Gastroesophageal sphincter (tissue), 4 donors: ENCODE measurements at regions not wholly inside any gene's neighbourhood (a gene's known extent, or its start where the extent isn't known, plus 50 kb on each side); places are given as distances from the start of the nearest gene placed in this dataset.
"Not testable (repeated sequence)": the region's sequence is repeated elsewhere in the genome, so short reads cannot be mapped to it uniquely, and the experiment has no call there.

ENCODE experiments used
- ATAC-seq: fragments of 150-250 bp; one replicate; pipeline ENCODE4 v1.9.1; 2016; ENCODE audit warnings: mild to moderate bottlenecking, moderate library complexity
- H3K27ac ChIP-seq, 4 donors: fragments of 200-600 bp; sonication (generic) in 3 of 4; 1 replicate in 3 of 4; 2 replicates in 1 of 4; pipeline ENCODE4 v1.5.1; 2016 to 2019
- H3K27me3 ChIP-seq: fragments of 200-600 bp; sonication (generic); one replicate; pipeline ENCODE4 v1.5.1; 2019
- H3K36me3 ChIP-seq, 2 donors: fragments of 200-600 bp; sonication (generic); one replicate each; pipeline ENCODE4 v1.5.1; 2019; ENCODE audit warnings: control low read depth in 1 of 2
- H3K4me1 ChIP-seq, 3 donors: fragments of 200-600 bp; sonication (generic); 1 replicate in 2 of 3; 2 replicates in 1 of 3; pipeline ENCODE4 v1.5.1; 2016 to 2019; ENCODE audit warnings: control low read depth in 2 of 3
- H3K4me3 ChIP-seq, 2 donors: fragments of 200-600 bp; sonication (generic); one replicate each; pipeline ENCODE4 v1.5.1; 2019; ENCODE audit warnings: mild to moderate bottlenecking in 1 of 2, moderate library complexity in 1 of 2
- H3K9me3 ChIP-seq, 3 donors: fragments of 200-600 bp; sonication (generic); one replicate each; pipeline ENCODE4 v1.5.1; 2017 to 2019; ENCODE audit warnings: control low read depth in 2 of 3
- EP300 ChIP-seq: sonication (generic); formaldehyde crosslinking; IDR thresholded peaks from one replicate; pipeline ENCODE4 v1.6.1; 2017; ENCODE audit warnings: antibody characterized with exemption, mild to moderate bottlenecking
- POLR2A ChIP-seq, 2 donors: fragments of 450-650 bp; IDR thresholded peaks; one replicate each; pipeline ENCODE4 v1.6.1; 2017; ENCODE audit warnings: antibody characterized with exemption in 2 of 2, mild to moderate bottlenecking in 2 of 2, moderate library complexity in 1 of 2
- POLR2AphosphoS5 ChIP-seq: sonication (generic); formaldehyde crosslinking; IDR thresholded peaks from one replicate; pipeline ENCODE4 v1.6.1; 2017; ENCODE audit warnings: antibody characterized with exemption
- WGBS, 2 donors: methylation state at CpG; one replicate each; pipeline ENCODE4 v1.1.5; 2018; ENCODE audit warnings: low coverage in 1 of 2; 5-methylcytosine and 5-hydroxymethylcytosine counted together
- TF ChIP-seq, protein P1 (sequence below), 4 experiments: fragments of 200-600 bp in 2 of 4; fragments of 450-650 bp in 2 of 4; sonication (generic) in 1 of 4; IDR thresholded peaks; one replicate each; pipeline ENCODE4 v1.5.1; 2017 to 2019; ENCODE audit warnings: antibody characterized with exemption in 4 of 4, mild to moderate bottlenecking in 2 of 4, moderate library complexity in 2 of 4

DNA sequence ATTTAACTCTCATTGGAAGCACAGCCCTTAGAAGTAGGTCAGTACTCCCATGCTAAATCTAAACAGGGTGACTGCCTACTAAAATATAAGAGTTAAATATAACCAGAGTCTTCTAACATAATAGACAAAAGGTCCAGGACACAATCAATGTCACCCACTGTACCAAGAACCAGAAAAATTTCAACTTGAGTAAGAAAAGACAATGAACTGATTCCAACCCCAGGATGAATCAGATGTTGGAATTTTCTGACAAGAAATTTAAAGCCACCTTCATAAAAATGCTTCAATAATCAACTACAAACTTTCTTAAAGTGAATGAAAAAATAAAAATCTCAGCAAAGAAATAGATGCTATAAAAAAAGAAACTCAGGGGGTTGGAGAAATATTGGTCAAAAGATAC lies 71.3 kb upstream of the NPAS2 start:
- no peak for ATAC-seq
- Histone ChIP-seq H3K4me1 (peaks cover 0 to 24% (median 8%) of the 10 kb centered on the region in 3 donors), H3K36me3 (no peaks in the 10 kb centered on the region), H3K9me3 (no peaks in the 10 kb centered on the region), H3K4me3 (no peak overlapping the region), H3K27ac (no peak overlapping the region), H3K27me3 (no peaks in the 10 kb centered on the region)
- no peak for TF ChIP-seq POLR2AphosphoS5
- TF ChIP-seq, protein P1, sequence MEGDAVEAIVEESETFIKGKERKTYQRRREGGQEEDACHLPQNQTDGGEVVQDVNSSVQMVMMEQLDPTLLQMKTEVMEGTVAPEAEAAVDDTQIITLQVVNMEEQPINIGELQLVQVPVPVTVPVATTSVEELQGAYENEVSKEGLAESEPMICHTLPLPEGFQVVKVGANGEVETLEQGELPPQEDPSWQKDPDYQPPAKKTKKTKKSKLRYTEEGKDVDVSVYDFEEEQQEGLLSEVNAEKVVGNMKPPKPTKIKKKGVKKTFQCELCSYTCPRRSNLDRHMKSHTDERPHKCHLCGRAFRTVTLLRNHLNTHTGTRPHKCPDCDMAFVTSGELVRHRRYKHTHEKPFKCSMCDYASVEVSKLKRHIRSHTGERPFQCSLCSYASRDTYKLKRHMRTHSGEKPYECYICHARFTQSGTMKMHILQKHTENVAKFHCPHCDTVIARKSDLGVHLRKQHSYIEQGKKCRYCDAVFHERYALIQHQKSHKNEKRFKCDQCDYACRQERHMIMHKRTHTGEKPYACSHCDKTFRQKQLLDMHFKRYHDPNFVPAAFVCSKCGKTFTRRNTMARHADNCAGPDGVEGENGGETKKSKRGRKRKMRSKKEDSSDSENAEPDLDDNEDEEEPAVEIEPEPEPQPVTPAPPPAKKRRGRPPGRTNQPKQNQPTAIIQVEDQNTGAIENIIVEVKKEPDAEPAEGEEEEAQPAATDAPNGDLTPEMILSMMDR (IDR thresholded peaks at IDR 0.05): no peak

DNA sequence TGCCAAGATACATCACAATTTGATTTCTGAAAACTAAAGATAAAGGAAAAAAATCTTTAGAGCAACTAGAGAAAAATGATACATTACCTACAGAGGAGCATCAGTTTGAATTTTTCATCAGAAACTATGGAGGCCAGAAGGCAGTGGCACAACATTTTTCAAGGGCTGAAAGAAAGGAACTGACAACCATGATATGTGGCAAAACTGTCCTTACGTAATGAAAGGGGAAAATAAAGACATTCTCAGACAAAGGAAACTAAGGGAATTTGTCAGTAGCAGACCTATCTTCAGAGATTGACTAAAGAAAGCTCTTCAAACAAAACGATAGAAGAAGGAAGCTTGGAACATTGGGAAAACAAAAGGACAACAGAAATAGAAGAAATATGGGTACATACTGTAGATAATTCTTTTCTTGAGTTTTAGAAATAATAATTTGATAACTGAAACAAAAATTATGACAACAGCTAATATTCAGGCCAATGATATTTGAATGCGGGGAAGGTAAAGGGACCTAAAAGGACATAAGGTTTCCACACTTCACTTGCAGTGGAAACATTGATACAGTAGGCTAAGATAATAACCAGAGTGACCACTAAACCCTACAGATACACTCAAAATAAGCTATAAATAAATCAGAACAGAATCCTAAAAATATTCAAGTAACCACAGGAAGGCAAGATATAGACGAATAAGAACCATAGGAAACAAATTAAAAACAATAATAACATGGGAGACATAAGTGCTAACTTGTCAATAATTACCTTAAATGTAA lies 70.0 kb upstream of the NPAS2 start:
- peaks cover 0 to 26% (median 8%) of the 10 kb centered on the region in 3 donors for H3K4me1 ChIP-seq
- no peaks in the 10 kb centered on the region for H3K36me3 ChIP-seq
- H3K9me3 ChIP-seq: no peaks in the 10 kb centered on the region
- WGBS, 2 donors: 85 to 86% methylated on average over 3 to 4 of the region's 4 CpGs
- H3K27ac ChIP-seq: no peak overlapping the region
- H3K27me3 ChIP-seq: no peaks in the 10 kb centered on the region
- no peak for TF ChIP-seq POLR2AphosphoS5
- no peak overlapping the region for H3K4me3 ChIP-seq
- ATAC-seq: no peak

DNA sequence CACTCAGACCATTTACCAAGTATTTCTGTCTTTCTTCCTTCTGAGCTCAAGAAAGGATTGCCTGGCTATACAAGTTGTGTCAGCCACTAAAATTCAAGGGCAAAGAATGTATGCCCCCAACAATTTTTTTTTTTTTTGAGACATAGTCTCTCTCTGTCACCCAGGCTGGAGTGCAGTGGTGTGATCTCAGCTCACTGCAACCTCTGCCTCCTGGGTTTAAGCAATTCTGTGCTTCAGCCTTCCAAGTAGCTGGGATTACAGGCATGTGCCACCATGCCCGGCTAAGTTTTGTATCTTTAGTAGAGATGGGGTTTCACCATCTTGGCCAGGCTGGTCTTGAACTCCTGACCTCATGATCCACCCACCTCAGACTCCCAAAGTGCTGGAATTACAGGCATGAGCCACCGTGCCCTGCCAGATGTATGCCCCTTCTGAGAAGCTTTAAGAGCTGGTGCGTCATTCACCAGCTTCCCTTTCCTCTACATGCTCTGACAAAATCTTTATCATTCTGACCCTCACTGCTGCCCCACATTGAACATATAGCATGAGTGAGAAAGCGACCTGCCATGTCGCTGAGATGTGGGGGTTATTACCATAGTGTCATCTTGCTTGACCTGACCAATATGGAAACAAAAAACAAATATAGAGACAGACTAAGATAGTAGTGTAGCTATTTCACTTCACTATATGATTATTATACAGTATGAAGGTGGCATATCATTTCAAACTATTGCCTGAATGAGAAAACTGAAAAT lies 67.9 kb upstream of the NPAS2 start:
- H3K36me3 ChIP-seq, H3K9me3 ChIP-seq, H3K27me3 ChIP-seq, H3K4me3 ChIP-seq, ATAC-seq: not testable (repeated sequence)
- Histone ChIP-seq H3K4me1 (peaks cover 0 to 30% (median 8%) of the 10 kb centered on the region in 3 donors), H3K27ac (peak overlapping the region in 1 of 4 donors; percentile 40)
- 84% methylated on average over 3 of the region's 5 CpGs; no CpG with 5 or more reads in 1 of the 2 donors for WGBS, 2 donors

DNA sequence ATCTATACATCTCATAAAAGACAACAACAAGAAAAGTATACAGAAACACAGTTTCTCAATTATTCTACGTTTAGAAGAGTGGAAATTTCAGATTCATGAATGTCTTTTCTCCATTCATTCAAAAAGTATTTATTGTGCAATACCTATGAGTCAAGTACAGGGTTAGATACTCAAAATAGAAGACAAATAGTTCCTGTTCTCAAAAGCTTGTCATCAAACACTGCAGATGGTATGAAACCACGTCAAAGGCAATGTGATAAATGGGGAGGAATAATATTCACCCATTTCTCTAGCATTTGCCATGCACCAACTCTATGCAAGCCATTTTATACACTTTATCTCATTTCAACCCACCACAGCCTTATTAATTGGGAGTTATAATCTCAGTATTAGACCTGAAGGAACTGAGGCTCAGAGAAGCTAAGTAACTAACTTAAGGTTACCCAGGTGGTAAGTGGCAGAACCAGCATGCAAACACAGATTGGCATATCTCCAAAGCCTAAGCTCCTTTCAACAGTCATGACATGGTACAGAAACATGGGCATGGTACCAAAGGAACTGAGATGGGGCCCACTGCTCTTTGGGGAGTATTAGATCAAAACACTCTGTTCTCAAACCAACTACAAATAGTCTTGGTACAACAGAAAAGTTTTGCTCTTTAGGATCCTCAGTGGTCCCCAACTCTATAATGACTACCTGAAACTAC lies 67.2 kb upstream of the NPAS2 start:
- peaks cover 0 to 37% (median 8%) of the 10 kb centered on the region in 3 donors for H3K4me1 ChIP-seq
- no peaks in the 10 kb centered on the region for H3K36me3 ChIP-seq
- ATAC-seq: peak; percentile 81
- no peak overlapping the region for H3K4me3 ChIP-seq
- peak overlapping the region in 1 of 4 donors; percentile 54 for H3K27ac ChIP-seq
- TF ChIP-seq POLR2A (IDR thresholded peaks at IDR 0.05): no peak
- peak; percentile 81 for TF ChIP-seq POLR2AphosphoS5
- TF ChIP-seq EP300: peak; percentile 14
- TF ChIP-seq, protein P1 (IDR thresholded peaks at IDR 0.05): no peak
- no peaks in the 10 kb centered on the region for H3K27me3 ChIP-seq
- WGBS, 2 donors: 2 to 31% methylated on average over 2 of the region's 2 CpGs
- H3K9me3 ChIP-seq: no peaks in the 10 kb centered on the region

DNA sequence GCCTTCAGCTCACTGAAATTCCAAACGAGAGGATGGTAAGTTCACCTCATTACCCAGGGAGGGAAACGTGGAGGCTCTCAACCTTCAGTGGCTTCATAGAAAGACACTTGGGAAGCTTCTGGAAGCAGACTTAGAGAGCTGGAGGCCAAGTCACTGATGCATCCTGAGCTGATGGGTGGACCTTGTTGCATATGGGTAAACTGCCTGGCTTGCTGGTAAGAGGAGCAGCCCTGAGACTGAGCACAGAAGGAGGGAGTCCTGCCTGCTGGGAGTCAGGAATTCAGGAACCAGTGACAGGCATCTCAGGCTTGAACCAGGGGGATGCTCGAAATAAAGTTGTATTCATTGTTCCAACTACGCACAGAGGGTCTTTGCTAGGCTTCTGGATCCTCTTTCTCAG lies 66.5 kb upstream of the NPAS2 start:
- no peak overlapping the region for H3K4me3 ChIP-seq
- H3K27ac ChIP-seq: peak overlapping the region in 2 of 4 donors; percentile 25 to 54
- no peaks in the 10 kb centered on the region for H3K9me3 ChIP-seq
- TF ChIP-seq POLR2A (IDR thresholded peaks at IDR 0.05): no peak
- TF ChIP-seq POLR2AphosphoS5: no peak
- TF ChIP-seq, protein P1 (IDR thresholded peaks at IDR 0.05): no peak
- no peak for TF ChIP-seq EP300
- H3K36me3 ChIP-seq: no peaks in the 10 kb centered on the region
- no peaks in the 10 kb centered on the region for H3K27me3 ChIP-seq
- no peak for ATAC-seq
- 80 to 87% methylated on average over 2 to 3 of the region's 4 CpGs for WGBS, 2 donors
- H3K4me1 ChIP-seq: peaks cover 3 to 44% (median 8%) of the 10 kb centered on the region in 3 donors
